Epidermal melanocyte (primary cell): ENCODE measurements at regions not wholly inside any gene's neighbourhood (a gene's known extent, or its start where the extent isn't known, plus 50 kb on each side); places are given as distances from the start of the nearest gene placed in this dataset.
"Not testable (repeated sequence)": the region's sequence is repeated elsewhere in the genome, so short reads cannot be mapped to it uniquely, and the experiment has no call there.

Experiments used
- DNase-seq: peaks from one replicate; pipeline ENCODE4 v3.0.0; 2011; ENCODE audit warnings: low spot score; ENCODE audit not compliant: insufficient read length

DNA sequence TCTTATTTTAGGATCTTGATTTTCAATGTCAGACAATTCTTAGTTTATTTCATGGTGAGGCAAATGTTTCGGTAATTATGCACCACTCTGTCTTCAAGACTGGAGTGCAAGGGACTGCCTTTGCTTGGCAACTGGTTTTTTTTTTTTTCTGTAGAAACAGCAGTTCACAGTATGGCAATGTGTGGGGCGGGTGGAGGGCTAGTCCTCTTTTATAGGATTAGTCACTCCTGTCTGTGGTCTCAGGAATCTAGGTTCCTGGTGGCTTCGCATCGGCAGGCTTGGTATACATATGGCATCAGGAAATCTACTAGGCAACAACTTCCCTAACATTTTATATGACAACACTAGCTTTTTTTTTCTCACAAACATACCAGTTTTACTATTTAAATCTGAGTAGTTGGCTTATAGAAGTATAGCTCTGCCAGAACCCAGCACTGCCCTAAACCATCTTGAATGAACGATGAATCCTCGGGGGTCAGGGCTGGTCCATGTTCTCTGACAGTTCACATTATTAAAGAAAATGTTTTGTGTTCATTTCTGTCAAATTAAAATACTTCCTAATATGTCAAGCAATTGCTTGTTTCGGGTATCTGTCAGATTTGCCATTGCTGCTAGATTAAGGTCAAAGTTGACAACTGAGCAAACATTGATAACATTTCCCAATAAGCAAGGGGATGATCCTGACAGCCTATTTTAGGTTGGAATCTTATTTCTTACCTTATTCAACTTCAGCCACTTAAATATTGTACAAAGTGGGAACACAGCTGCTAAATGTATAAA lies 289.7 kb upstream of the VSTM2A start:
- DNase-seq = no peak

GRCh38 chr7:54253036-54253373 lies 289.2 kb upstream of the VSTM2A start:
- DNase-seq = no peak

DNA sequence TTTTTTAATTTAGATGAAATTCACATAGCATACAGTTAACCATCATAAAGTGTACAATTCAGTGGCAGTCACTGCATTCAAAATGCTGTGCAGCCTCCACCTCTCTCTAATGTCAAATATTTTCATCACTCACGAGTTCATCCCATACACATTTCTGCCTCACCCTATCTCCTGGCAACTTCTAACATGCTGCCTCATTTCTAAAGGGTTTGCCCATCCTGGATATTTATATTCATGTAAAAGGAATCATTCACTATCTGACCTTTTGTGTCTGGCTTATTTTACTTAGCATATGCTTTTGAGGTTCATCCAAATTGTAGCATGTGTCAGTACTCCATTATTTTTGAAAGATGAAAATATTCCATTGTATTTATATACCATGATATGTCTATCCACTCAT lies 286.9 kb upstream of the VSTM2A start:
- no peak for DNase-seq

GRCh38 chr7:54259185-54259584 lies 283.0 kb upstream of the VSTM2A start:
- no peak for DNase-seq

DNA sequence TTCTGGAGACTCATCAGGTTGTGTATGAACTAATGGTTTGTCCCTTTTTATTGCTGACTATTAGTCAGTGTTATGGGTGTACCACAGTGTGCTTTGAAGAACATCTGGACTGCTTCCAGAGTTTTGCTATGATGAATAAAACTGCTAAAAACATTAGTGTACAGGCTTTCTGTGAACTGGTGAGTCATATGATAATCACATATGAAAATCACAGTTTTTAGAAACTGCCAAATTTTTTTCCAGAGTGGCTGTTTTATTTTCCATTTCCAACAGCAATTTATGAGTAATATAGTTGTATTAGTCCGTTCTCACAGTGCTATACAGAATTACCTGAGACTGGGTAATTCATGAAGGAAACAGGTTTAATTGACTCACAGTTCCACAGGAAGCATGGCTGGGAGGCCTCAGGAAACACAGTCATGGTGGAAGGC lies 281.2 kb upstream of the VSTM2A start:
- DNase-seq = peak; percentile 29

GRCh38 chr7:54278847-54279246 lies 263.3 kb upstream of the VSTM2A start:
- DNase-seq = no peak

- DNase-seq = no peak
Observed at GRCh38 chr7:54292171-54292925, 249.8 kb upstream of the VSTM2A start.

DNA sequence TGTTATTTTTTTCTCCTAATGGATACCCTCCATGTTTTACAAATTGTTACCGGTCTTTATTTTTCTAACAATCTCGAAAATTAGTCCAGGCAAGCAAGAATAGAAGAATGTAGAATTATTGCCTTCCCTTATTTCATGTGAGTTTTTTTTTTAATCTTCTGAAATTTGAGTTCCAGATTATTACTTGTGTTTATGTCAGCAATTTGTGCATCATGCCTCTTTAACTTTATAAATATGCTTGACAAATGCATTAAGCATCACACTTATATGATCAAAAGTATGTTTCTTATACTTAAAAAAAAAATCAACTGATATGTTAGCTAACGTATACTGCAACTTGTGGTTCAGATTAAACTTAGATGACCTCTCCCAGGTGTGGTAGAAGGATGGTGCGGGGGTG lies 242.7 kb upstream of the VSTM2A start:
- DNase-seq = no peak

DNA sequence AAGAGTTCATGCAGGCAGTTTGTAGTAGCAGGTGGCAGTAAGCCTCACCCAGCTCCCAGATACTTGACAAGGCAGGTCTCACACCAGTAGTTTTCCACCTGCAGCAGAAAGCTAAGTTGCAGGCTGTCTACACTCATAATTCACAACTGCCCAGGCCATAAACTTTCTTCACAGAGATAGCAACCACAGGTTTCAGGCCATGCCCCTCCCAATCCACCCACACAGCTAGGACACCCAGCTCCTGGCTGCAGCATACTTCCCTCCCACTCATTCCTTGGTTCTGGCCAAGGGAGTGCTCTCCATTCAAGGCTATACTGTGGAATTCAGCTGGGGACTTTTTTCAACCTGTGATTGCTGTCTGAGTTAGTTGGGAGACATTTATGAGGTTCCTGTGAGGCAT lies 226.2 kb upstream of the VSTM2A start:
- DNase-seq = not testable (repeated sequence)

DNA sequence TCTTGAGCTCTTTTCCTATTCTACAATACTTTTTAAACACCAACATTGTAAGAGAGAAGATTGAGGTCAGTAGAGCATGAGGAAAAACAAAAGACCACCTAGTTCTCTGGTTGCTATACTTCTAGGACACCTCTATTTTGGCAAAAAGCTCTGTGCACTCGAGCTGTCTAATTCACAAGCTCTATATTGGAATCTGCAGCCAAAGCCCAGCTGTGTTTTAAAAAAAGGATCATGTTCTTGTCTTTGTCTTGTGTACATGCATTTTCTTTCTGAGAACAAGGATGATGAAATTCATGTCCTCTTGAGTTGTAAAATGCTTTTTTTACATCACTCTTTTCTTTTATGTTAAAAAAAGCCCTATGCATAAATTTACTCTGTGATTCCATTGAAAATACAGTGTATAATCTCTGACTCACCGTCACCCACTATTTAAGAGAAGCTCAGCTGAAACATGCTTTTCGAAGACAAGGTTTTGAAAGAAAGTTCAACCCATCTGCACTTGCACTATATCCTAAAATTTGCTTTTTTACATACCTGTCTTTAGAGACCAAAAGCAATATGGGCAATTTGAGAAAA lies 215.5 kb upstream of the VSTM2A start:
- no peak for DNase-seq

DNA sequence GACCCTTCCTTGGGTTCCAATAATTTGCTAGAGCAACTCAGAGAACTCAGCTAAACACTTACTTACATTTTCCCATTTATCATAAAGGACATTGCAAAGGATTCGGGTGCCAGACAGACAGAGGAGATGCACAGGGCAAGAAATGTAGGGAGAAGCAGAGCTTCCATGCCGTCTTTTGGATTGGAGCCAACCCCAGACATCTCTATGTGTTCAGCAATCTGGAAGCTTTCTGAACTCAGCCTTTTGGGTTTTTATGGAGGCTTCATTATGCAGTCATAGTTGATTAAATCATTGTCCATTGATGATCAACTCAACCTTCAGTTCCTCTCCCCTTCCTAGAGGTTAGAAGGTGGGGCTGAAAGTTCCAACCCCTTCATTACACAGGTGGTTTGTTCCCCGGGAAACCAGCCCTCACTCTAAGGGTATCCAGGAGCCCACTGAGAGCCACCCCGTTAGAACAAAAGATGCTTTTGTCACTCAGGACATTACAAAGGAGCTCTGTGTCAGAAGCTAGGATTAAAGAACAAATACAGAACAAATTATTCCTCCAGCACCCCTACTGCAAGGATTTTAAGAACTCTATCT lies 211.9 kb upstream of the VSTM2A start:
- DNase-seq = no peak

GRCh38 chr7:54331311-54331710 lies 210.9 kb upstream of the VSTM2A start:
- no peak for DNase-seq

GRCh38 chr7:54332301-54332700 lies 209.9 kb upstream of the VSTM2A start:
- no peak for DNase-seq

- DNase-seq = no peak
Observed at GRCh38 chr7:54333952-54334351, 208.2 kb upstream of the VSTM2A start.

GRCh38 chr7:54336800-54337199 lies 205.4 kb upstream of the VSTM2A start:
- DNase-seq = no peak

DNA sequence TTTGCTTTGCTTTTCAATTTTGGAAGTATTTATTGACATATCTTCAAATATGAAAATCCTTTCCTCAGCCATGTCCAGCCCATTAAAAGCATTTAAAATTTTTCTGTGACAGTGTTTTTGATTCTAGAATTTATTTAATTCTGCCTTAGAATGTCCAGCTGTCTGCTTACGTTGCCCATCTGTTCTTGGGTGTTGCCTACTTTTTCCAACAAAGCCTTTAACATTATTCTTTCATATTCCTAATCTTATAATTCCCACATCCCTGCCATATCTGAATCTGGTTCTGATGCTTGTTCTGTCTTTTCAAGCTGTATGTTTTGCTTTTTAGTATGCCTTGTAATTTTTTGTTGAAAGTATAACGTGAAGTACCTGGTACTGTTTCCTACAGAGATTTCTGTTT lies 204.7 kb upstream of the VSTM2A start:
- DNase-seq = no peak

GRCh38 chr7:54338319-54338718 lies 203.9 kb upstream of the VSTM2A start:
- no peak for DNase-seq

GRCh38 chr7:54339073-54339472 lies 203.1 kb upstream of the VSTM2A start:
- DNase-seq = peak; percentile 30

GRCh38 chr7:54342458-54342857 lies 199.7 kb upstream of the VSTM2A start:
- DNase-seq = no peak

DNA sequence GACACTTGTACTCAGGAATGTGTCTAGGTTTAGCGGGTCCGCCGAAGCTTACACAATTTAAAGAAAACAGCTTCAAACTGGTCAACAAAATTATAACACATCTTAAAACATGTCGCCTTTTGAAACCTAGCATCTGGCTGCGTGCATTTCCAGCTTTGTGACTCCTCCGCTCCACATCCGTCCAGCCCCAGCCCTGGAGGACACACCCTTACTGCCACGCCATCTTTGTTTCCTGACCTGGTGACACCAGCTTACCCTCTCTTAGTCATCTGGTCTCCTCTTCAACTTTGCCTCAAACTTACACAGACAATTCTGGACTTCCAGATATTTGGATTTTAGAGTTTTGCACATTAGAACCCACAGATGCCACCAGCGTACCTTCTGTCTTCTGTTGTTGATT lies 198.7 kb upstream of the VSTM2A start:
- no peak for DNase-seq

- no peak for DNase-seq
Observed at GRCh38 chr7:54345746-54346145, 196.4 kb upstream of the VSTM2A start.

DNA sequence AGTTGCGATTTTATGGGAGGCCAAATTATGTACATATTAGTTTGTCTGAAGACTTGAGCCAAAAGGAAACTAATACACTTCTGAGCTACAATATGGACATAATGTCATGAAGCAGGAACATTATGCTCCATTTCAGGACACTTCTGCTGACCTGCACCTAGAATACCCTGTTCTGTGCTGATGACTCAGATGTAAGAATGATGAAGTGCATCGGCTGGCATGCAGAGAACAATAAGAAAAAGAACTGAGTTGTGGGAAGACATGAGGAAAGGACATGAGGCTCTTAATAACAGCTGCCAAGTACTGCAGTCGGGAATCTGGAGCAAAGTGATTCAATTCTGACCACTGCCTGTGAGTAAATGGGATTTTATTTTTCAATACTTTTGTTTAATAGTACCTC lies 192.9 kb upstream of the VSTM2A start:
- no peak for DNase-seq
